ENCODE measurements at regions not wholly inside any gene's neighbourhood (a gene's known extent, or its start where the extent isn't known, plus 50 kb on each side); places are given as distances from the start of the nearest gene placed in this dataset.

DNA sequence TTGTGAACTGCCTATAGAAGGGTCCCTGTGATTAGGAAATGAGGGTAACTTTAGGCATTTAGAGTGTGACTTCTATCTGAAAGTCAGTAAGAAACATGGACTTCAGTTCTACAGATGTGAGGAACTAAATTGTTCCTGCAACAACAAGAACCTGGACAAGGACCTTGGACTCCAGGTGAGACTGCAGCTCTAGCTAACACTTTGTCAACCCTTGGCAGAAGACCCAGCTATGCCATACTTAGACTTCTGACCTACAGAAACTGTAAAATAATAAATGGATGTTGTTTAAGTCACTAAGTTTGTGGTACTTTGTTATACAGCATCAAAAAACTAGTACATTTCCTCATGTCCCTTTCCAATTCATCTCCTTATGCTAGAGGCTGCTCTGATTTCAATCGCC is 580.8 kb downstream of the IQCM start:
- no peak for TF ChIP-seq SP1 (IDR thresholded peaks at IDR 0.05; ENCODE audit: low read depth, low read length)
- TF ChIP-seq RAD21 (IDR thresholded peaks at IDR 0.05 in 1 of 2, conservative IDR thresholded peaks at IDR 0.05 in 1 of 2; ENCODE audit: low read depth in 2 of 2, low read length in 2 of 2) = no peak
- TF ChIP-seq CHD2 (IDR thresholded peaks at IDR 0.05; ENCODE audit: low read length) = no peak
- no peak for TF ChIP-seq CEBPB (IDR thresholded peaks at IDR 0.05; ENCODE audit: low read depth, low read length)
- no peak for TF ChIP-seq CTCF (IDR thresholded peaks at IDR 0.05; ENCODE audit: control extremely low read depth in 1 of 3, insufficient read depth in 1 of 3, low read depth in 1 of 3, low read length in 3 of 3)
- no peak for TF ChIP-seq YY1 (IDR thresholded peaks at IDR 0.05; ENCODE audit: low read depth, low read length)

All from H1 (cell line).